AG04449 (cell line): ENCODE measurements at regions not wholly inside any gene's neighbourhood (a gene's known extent, or its start where the extent isn't known, plus 50 kb on each side); places are given as distances from the start of the nearest gene placed in this dataset.

ENCODE experiments used
- CTCF ChIA-PET: fragments of 350-600 bp; formaldehyde crosslinking; extraction: SDS; loops from one replicate; lab custom pipeline; 2021; ENCODE audit warnings: antibody characterized with exemption; lab: Yijun Ruan, JAX
- POLR2A ChIA-PET: fragments of 400-600, 350-600 bp; formaldehyde crosslinking; extraction: SDS; loops from one replicate; lab custom pipeline; 2020; ENCODE audit warnings: antibody characterized with exemption, inconsistent platforms; lab: Yijun Ruan, JAX
- DNase-seq: peaks from one replicate; pipeline ENCODE4 v3.0.0-alpha.2; 2010; ENCODE audit warnings: low read depth, low spot score
- H3K4me3 ChIP-seq: 2 replicates; pipeline ENCODE4 v1.5.1; 2011; ENCODE audit warnings: low read depth, mild to moderate bottlenecking, control low read depth, low read length
- CTCF ChIP-seq: IDR thresholded peaks from one replicate; pipeline ENCODE4 v1.5.1; 2011; ENCODE audit warnings: mild to moderate bottlenecking, moderate library complexity, low read length, control low read depth, inconsistent platforms; ENCODE audit not compliant: insufficient read depth; ENCODE audit errors: missing control alignments

- no peak for TF ChIP-seq CTCF
- ChIA-PET CTCF (no interaction called here), POLR2A (no interaction called here)
- no peak overlapping the region for H3K4me3 ChIP-seq
- no peak for DNase-seq
Observed at GRCh38 chr5:89546657-89547056, 663.7 kb upstream of the MEF2C start.

- POLR2A ChIA-PET = no interaction called here
- no peak for DNase-seq
- no peak for TF ChIP-seq CTCF
- CTCF ChIA-PET = interaction anchor here (1.6 kb wide), 1 partner anchor 11 kb away, joined by 4 read pairs; no protein-coding TSS in a partner anchor
- no peak overlapping the region for H3K4me3 ChIP-seq
Observed at GRCh38 chr5:89545626-89546025, 662.6 kb upstream of the MEF2C start.

- ChIA-PET POLR2A (no interaction called here), CTCF (interaction anchor here (1.6 kb wide), 1 partner anchor 10 kb away, joined by 4 read pairs; no protein-coding TSS in a partner anchor)
- H3K4me3 ChIP-seq = no peak overlapping the region
- no peak for TF ChIP-seq CTCF
- no peak for DNase-seq
Observed at GRCh38 chr5:89545076-89545475, 662.1 kb upstream of the MEF2C start.

- no peak for DNase-seq
- CTCF ChIA-PET = interaction anchor here (1.6 kb wide), 1 partner anchor 14 kb away, joined by 3 read pairs; no protein-coding TSS in a partner anchor
- H3K4me3 ChIP-seq = no peak overlapping the region
- no peak for TF ChIP-seq CTCF
- POLR2A ChIA-PET = no interaction called here
Observed at GRCh38 chr5:89542736-89543135, 659.8 kb upstream of the MEF2C start.

- ChIA-PET CTCF (no interaction called here), POLR2A (no interaction called here)
- no peak overlapping the region for H3K4me3 ChIP-seq
- no peak for DNase-seq
- TF ChIP-seq CTCF = no peak
Observed at GRCh38 chr5:89537800-89538199, 654.8 kb upstream of the MEF2C start.

- no peak for TF ChIP-seq CTCF
- no peak overlapping the region for H3K4me3 ChIP-seq
- ChIA-PET CTCF (no interaction called here), POLR2A (no interaction called here)
- DNase-seq = no peak
Observed at GRCh38 chr5:89536020-89536419, 653.0 kb upstream of the MEF2C start.
